Keratinocyte (primary cell): ENCODE measurements at regions not wholly inside any gene's neighbourhood (a gene's known extent, or its start where the extent isn't known, plus 50 kb on each side); places are given as distances from the start of the nearest gene placed in this dataset.

Experiments
- DNase-seq: peaks from one replicate; pipeline ENCODE4 v3.0.0-alpha.2; 2011; ENCODE audit warnings: low read depth, missing footprints, low spot score
- FAIRE-seq: peaks from 2 replicates; lab custom pipeline; 2011; peaks lifted over from hg19 to GRCh38; lab: Jason Lieb, UNC
- H2AFZ ChIP-seq: 2 replicates; pipeline ENCODE4 v1.6.0; 2012; ENCODE audit warnings: low read length, control low read depth, inconsistent platforms; ENCODE audit not compliant: control insufficient read depth
- H3K27ac ChIP-seq: 2 replicates; pipeline ENCODE4 v1.5.1; 2011; ENCODE audit warnings: low read length; ENCODE audit not compliant: control insufficient read depth, insufficient read depth
- H3K27me3 ChIP-seq: 3 replicates; pipeline ENCODE4 v1.6.0; 2011; ENCODE audit warnings: low read length; ENCODE audit not compliant: control insufficient read depth, insufficient read depth; ENCODE audit errors: extremely low read depth
- H3K36me3 ChIP-seq, 2 experiments: 2 replicates in 1 of 2; 3 replicates in 1 of 2; pipeline ENCODE4 v1.5.1; 2011; ENCODE audit warnings: low read length in 2 of 2, mild to moderate bottlenecking in 1 of 2; ENCODE audit not compliant: control insufficient read depth in 2 of 2, insufficient read depth in 2 of 2; ENCODE audit errors: extremely low read depth in 1 of 2
- H3K4me1 ChIP-seq: 3 replicates; pipeline ENCODE4 v1.5.1; 2011; ENCODE audit warnings: low read length; ENCODE audit not compliant: control insufficient read depth, insufficient read depth; ENCODE audit errors: extremely low read depth
- H3K4me2 ChIP-seq: 3 replicates; pipeline ENCODE4 v1.6.0; 2011; ENCODE audit warnings: low read depth, low read length; ENCODE audit not compliant: control insufficient read depth, insufficient read depth; ENCODE audit errors: extremely low read depth
- H3K4me3 ChIP-seq, 3 experiments: fragments of 200-600 bp in 1 of 3; sonication (generic) in 1 of 3; 2 replicates in 2 of 3; 3 replicates in 1 of 3; pipeline ENCODE4 v1.5.1; 2011 to 2016; ENCODE audit warnings: low read length in 3 of 3, mild to moderate bottlenecking in 3 of 3, control low read depth in 2 of 3, inconsistent platforms in 1 of 3, low read depth in 1 of 3, mixed read lengths in 1 of 3, mixed run types in 1 of 3, moderate library complexity in 1 of 3; ENCODE audit not compliant: control insufficient read depth in 2 of 3, insufficient read depth in 2 of 3; ENCODE audit errors: extremely low read depth in 1 of 3
- H3K79me2 ChIP-seq: 2 replicates; pipeline ENCODE4 v1.6.0; 2012; ENCODE audit warnings: low read length; ENCODE audit not compliant: control insufficient read depth, insufficient read depth
- H3K9ac ChIP-seq: 3 replicates; pipeline ENCODE4 v1.6.0; 2011; ENCODE audit warnings: low read length; ENCODE audit not compliant: control insufficient read depth, insufficient read depth; ENCODE audit errors: extremely low read depth
- H3K9me1 ChIP-seq: 3 replicates; pipeline ENCODE4 v1.6.0; 2011; ENCODE audit warnings: low read length; ENCODE audit not compliant: control insufficient read depth, insufficient read depth; ENCODE audit errors: extremely low read depth
- H3K9me3 ChIP-seq: 2 replicates; pipeline ENCODE4 v1.5.1; 2012; ENCODE audit warnings: low read depth, low read length; ENCODE audit not compliant: control insufficient read depth
- H4K20me1 ChIP-seq: 3 replicates; pipeline ENCODE4 v1.6.0; 2011; ENCODE audit warnings: low read length; ENCODE audit not compliant: control insufficient read depth, insufficient read depth; ENCODE audit errors: extremely low read depth
- EZH2 ChIP-seq: IDR thresholded peaks from one replicate; pipeline ENCODE4 v1.6.1; 2012; ENCODE audit warnings: inconsistent platforms, mild to moderate bottlenecking, low read length, moderate library complexity
- dilution Hi-C: fragments of 300-500 bp; cut with MboI; formaldehyde crosslinking; loops from one replicate; pipeline ENCODE4 v1.7.0; 2020; ENCODE audit warnings: low sequenced_read_pairs; ENCODE audit not compliant: extremely low pct_ligation_motif_present
- TF ChIP-seq, protein P1 (sequence below), 3 experiments: IDR thresholded peaks in 1 of 3; conservative IDR thresholded peaks in 1 of 3; optimal IDR thresholded peaks in 1 of 3; 2 replicates in 2 of 3; 3 replicates in 1 of 3; pipeline versions ENCODE3 to v1.5.1; 2011; ENCODE audit warnings: low read length in 3 of 3, mild to moderate bottlenecking in 3 of 3, moderate library complexity in 2 of 3, control low read depth in 1 of 3, inconsistent platforms in 1 of 3; ENCODE audit not compliant: insufficient read depth in 2 of 3; ENCODE audit errors: extremely low read depth in 1 of 3

DNA sequence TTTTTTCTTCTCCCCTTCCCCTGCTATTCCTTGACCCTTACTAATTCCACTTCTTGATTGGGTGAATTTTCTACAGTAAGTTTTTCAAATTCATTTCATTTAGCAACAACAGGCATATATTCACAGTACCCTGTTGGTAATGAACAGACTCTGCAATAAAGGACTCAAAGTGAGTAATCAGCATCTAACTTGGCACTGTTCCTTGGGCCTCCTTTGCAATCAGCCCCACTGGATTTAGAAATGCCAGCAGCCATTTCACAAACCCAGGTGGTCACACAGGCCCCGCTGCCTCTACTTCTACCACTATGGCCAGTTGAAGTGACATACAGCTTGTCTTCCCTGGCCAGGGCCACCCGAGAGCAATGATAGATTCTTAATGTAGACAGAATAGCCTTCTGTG lies 113.8 kb downstream of the CYB561 start:
- Histone ChIP-seq H3K27me3 (no peaks in the 10 kb centered on the region), H3K4me2 (no peak overlapping the region), H4K20me1 (no peaks in the 10 kb centered on the region), H3K27ac (no peak overlapping the region), H3K9ac (no peak overlapping the region), H3K79me2 (no peaks in the 10 kb centered on the region), H3K4me3 (no peak overlapping the region), H3K9me3 (no peaks in the 10 kb centered on the region), H2AFZ (no peak overlapping the region), H3K9me1 (no peaks in the 10 kb centered on the region), H3K4me1 (no peaks in the 10 kb centered on the region), H3K36me3 (no peaks in the 10 kb centered on the region)
- FAIRE-seq: no peak
- DNase-seq: no peak
- TF ChIP-seq EZH2: no peak
- TF ChIP-seq, protein P1, sequence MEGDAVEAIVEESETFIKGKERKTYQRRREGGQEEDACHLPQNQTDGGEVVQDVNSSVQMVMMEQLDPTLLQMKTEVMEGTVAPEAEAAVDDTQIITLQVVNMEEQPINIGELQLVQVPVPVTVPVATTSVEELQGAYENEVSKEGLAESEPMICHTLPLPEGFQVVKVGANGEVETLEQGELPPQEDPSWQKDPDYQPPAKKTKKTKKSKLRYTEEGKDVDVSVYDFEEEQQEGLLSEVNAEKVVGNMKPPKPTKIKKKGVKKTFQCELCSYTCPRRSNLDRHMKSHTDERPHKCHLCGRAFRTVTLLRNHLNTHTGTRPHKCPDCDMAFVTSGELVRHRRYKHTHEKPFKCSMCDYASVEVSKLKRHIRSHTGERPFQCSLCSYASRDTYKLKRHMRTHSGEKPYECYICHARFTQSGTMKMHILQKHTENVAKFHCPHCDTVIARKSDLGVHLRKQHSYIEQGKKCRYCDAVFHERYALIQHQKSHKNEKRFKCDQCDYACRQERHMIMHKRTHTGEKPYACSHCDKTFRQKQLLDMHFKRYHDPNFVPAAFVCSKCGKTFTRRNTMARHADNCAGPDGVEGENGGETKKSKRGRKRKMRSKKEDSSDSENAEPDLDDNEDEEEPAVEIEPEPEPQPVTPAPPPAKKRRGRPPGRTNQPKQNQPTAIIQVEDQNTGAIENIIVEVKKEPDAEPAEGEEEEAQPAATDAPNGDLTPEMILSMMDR (optimal IDR thresholded peaks at IDR 0.05 in 1 of 3, IDR thresholded peaks at IDR 0.05 in 1 of 3, conservative IDR thresholded peaks at IDR 0.05 in 1 of 3; ENCODE audit: extremely low read depth in 1 of 3, insufficient read depth in 2 of 3, low read length in 3 of 3): no peak
- dilution Hi-C loops: no loop called here

DNA sequence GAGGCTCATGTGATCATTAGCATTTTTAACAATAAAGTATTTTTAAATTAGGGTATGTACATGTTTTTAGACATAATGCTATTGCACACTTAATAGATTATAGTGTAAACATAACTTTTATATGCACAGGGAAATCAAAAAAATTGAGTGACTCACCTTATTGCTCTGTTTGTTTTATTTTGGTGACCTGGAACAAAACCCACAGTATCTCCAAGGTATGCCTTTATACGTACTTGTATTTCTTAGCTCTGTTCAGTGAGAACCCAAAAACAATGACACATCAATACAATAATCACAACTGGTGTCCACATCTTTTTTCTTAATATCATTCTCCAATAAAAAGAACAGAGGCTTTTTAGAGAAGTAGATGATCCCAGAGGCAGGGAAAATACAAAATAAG lies 112.2 kb downstream of the CYB561 start:
- no peaks in the 10 kb centered on the region for H3K9me1 ChIP-seq
- no peak overlapping the region for H3K4me3 ChIP-seq
- no peak overlapping the region for H3K4me2 ChIP-seq
- no peak for TF ChIP-seq EZH2
- TF ChIP-seq, protein P1 (optimal IDR thresholded peaks at IDR 0.05 in 1 of 3, IDR thresholded peaks at IDR 0.05 in 1 of 3, conservative IDR thresholded peaks at IDR 0.05 in 1 of 3; ENCODE audit: extremely low read depth in 1 of 3, insufficient read depth in 2 of 3, low read length in 3 of 3): no peak
- FAIRE-seq (no peak), DNase-seq (no peak)
- H3K4me1 ChIP-seq: no peaks in the 10 kb centered on the region
- H3K9me3 ChIP-seq: no peaks in the 10 kb centered on the region
- H3K9ac ChIP-seq: no peak overlapping the region
- H3K36me3 ChIP-seq: no peaks in the 10 kb centered on the region
- no peaks in the 10 kb centered on the region for H3K79me2 ChIP-seq
- dilution Hi-C loops: no loop called here
- H3K27ac ChIP-seq: no peak overlapping the region
- no peak overlapping the region for H2AFZ ChIP-seq
- no peaks in the 10 kb centered on the region for H3K27me3 ChIP-seq
- H4K20me1 ChIP-seq: no peaks in the 10 kb centered on the region
